ENCODE measurements at regions not wholly inside any gene's neighbourhood (a gene's known extent, or its start where the extent isn't known, plus 50 kb on each side); places are given as distances from the start of the nearest gene placed in this dataset.

- no peak for DNase-seq (ENCODE audit: low read depth, low spot score)
- no peak overlapping the region for H3K4me3 ChIP-seq (ENCODE audit: low read length)
These were observed 55.2 kb upstream of the FAM136A start for GRCh38 chr2:70356941-70357683.

- no peak for DNase-seq (ENCODE audit: low read depth, low spot score)
- no peak overlapping the region for H3K4me3 ChIP-seq (ENCODE audit: low read length)
These were observed 52.5 kb upstream of the FAM136A start for GRCh38 chr2:70354264-70354949.
